Trophoblast cell (in vitro differentiated cells and primary cell): ENCODE measurements at regions not wholly inside any gene's neighbourhood (a gene's known extent, or its start where the extent isn't known, plus 50 kb on each side); places are given as distances from the start of the nearest gene placed in this dataset.

Experiments
- DNase-seq, 2 donors: peaks; one replicate each; pipeline ENCODE4 v3.0.0-alpha.2; 2016
- H2AFZ ChIP-seq: 2 replicates; pipeline ENCODE4 v1.6.1; 2013; ENCODE audit warnings: low read length, moderate library complexity, mild to moderate bottlenecking; ENCODE audit not compliant: insufficient read depth, poor library complexity
- H2AK5ac ChIP-seq: 2 replicates; pipeline ENCODE4 v1.6.1; 2013; ENCODE audit warnings: mild to moderate bottlenecking, low read length
- H2BK120ac ChIP-seq: 2 replicates; pipeline ENCODE4 v1.6.1; 2013; ENCODE audit warnings: low read length, mild to moderate bottlenecking, moderate library complexity; ENCODE audit not compliant: insufficient read depth, poor library complexity
- H2BK12ac ChIP-seq: 2 replicates; pipeline ENCODE4 v1.6.1; 2013; ENCODE audit warnings: mild to moderate bottlenecking, low read length, moderate library complexity
- H2BK5ac ChIP-seq: 2 replicates; pipeline ENCODE4 v1.6.1; 2013; ENCODE audit warnings: low read length, low read depth, moderate library complexity, mild to moderate bottlenecking; ENCODE audit not compliant: poor library complexity
- H3K14ac ChIP-seq: 2 replicates; pipeline ENCODE4 v1.6.1; 2013; ENCODE audit warnings: mild to moderate bottlenecking, low read length
- H3K18ac ChIP-seq: 2 replicates; pipeline ENCODE4 v1.6.1; 2013; ENCODE audit warnings: mild to moderate bottlenecking, low read length
- H3K23ac ChIP-seq: 2 replicates; pipeline ENCODE4 v1.6.1; 2013; ENCODE audit warnings: low read length
- H3K27ac ChIP-seq: 2 replicates; pipeline ENCODE4 v1.5.1; 2013; ENCODE audit warnings: low read depth, mild to moderate bottlenecking, inconsistent platforms, low read length, moderate library complexity
- H3K27me3 ChIP-seq: 2 replicates; pipeline ENCODE4 v1.6.1; 2013; ENCODE audit warnings: inconsistent platforms, mild to moderate bottlenecking, low read length, moderate library complexity; ENCODE audit not compliant: insufficient read depth
- H3K36me3 ChIP-seq, 2 experiments: 1 replicate in 1 of 2; 2 replicates in 1 of 2; pipeline ENCODE4 v1.6.1; 2013; ENCODE audit warnings: low read length in 2 of 2, mild to moderate bottlenecking in 2 of 2, moderate library complexity in 1 of 2; ENCODE audit not compliant: insufficient read depth in 2 of 2, control insufficient read depth in 1 of 2
- H3K4ac ChIP-seq: 2 replicates; pipeline ENCODE4 v1.6.1; 2013; ENCODE audit warnings: low read depth, mild to moderate bottlenecking, low read length, moderate library complexity
- H3K4me1 ChIP-seq, 2 experiments: 1 replicate in 1 of 2; 2 replicates in 1 of 2; pipeline ENCODE4 v1.6.1; 2013; ENCODE audit warnings: low read length in 2 of 2, mild to moderate bottlenecking in 2 of 2, moderate library complexity in 1 of 2; ENCODE audit not compliant: insufficient read depth in 2 of 2, control insufficient read depth in 1 of 2
- H3K4me2 ChIP-seq: 2 replicates; pipeline ENCODE4 v1.6.1; 2013; ENCODE audit warnings: inconsistent platforms, mild to moderate bottlenecking, low read length, moderate library complexity
- H3K4me3 ChIP-seq: 2 replicates; pipeline ENCODE4 v1.5.1; 2013; ENCODE audit warnings: mild to moderate bottlenecking, low read depth, low read length, inconsistent platforms
- H3K79me1 ChIP-seq: one replicate; pipeline ENCODE4 v1.6.1; 2013; ENCODE audit warnings: low read length
- H3K79me2 ChIP-seq: 2 replicates; pipeline ENCODE4 v1.6.1; 2013; ENCODE audit warnings: low read length, mild to moderate bottlenecking; ENCODE audit not compliant: control insufficient read depth, insufficient read depth, poor library complexity
- H3K9ac ChIP-seq: 2 replicates; pipeline ENCODE4 v1.6.1; 2013; ENCODE audit warnings: mild to moderate bottlenecking, low read length
- H3K9me3 ChIP-seq: 2 replicates; pipeline ENCODE4 v1.6.1; 2013; ENCODE audit warnings: low read depth, mild to moderate bottlenecking, control low read depth, inconsistent platforms, low read length; ENCODE audit not compliant: insufficient read depth
- H4K12ac ChIP-seq: 2 replicates; pipeline ENCODE4 v1.6.1; 2013; ENCODE audit warnings: low read depth, mild to moderate bottlenecking, low read length, moderate library complexity
- H4K8ac ChIP-seq: 2 replicates; pipeline ENCODE4 v1.6.1; 2013; ENCODE audit warnings: low read depth, mild to moderate bottlenecking, low read length, moderate library complexity
- H4K91ac ChIP-seq: one replicate; pipeline ENCODE4 v1.6.1; 2013; ENCODE audit warnings: low read depth, mild to moderate bottlenecking, low read length, moderate library complexity
- WGBS: extraction: QIAGEN DNeasy Blood & Tissue Kit; methylation state at CpG from one replicate; pipeline ENCODE4 v1.1.7; 2013; ENCODE audit warnings: missing lambda C conversion rate; ENCODE audit not compliant: insufficient read length, insufficient coverage; ENCODE audit errors: extremely low coverage; 5-methylcytosine and 5-hydroxymethylcytosine counted together

GRCh38 chr18:27778925-27779324, 398.0 kb downstream of the CDH2 start:
- H4K8ac ChIP-seq: no peak overlapping the region
- DNase-seq: no peak

GRCh38 chr18:27778441-27778840, 398.5 kb downstream of the CDH2 start:
- WGBS: no CpG with 5 or more reads among the region's 2 CpGs
- Histone ChIP-seq H2AFZ (no peak overlapping the region), H3K27me3 (no peaks in the 10 kb centered on the region), H3K36me3 (no peaks in the 10 kb centered on the region), H3K23ac (no peak overlapping the region), H3K4me1 (no peaks in the 10 kb centered on the region), H3K79me1 (no peaks in the 10 kb centered on the region), H3K4me3 (no peak overlapping the region), H3K79me2 (no peaks in the 10 kb centered on the region), H4K8ac (no peak overlapping the region), H2BK12ac (no peak overlapping the region), H3K27ac (no peak overlapping the region), H2AK5ac (no peak overlapping the region), H3K4me2 (no peak overlapping the region), H3K18ac (no peak overlapping the region), H4K91ac (no peak overlapping the region), H3K9ac (no peak overlapping the region), H3K14ac (no peak overlapping the region), H3K9me3 (no peaks in the 10 kb centered on the region), H4K12ac (no peak overlapping the region), H2BK5ac (no peak overlapping the region), H2BK120ac (no peak overlapping the region), H3K4ac (no peak overlapping the region)
- no peak for DNase-seq

More at GRCh38 chr18:27778925-27779324, 398.0 kb downstream of the CDH2 start:
- H3K18ac ChIP-seq: no peak overlapping the region
- no peak overlapping the region for H2AK5ac ChIP-seq
- H4K12ac ChIP-seq: no peak overlapping the region
- H3K4me3 ChIP-seq: no peak overlapping the region
- H3K4ac ChIP-seq: no peak overlapping the region
- no peak overlapping the region for H3K4me2 ChIP-seq
- H3K79me2 ChIP-seq: no peaks in the 10 kb centered on the region
- H2BK120ac ChIP-seq: no peak overlapping the region
- H2BK5ac ChIP-seq: no peak overlapping the region
- H3K27me3 ChIP-seq: no peaks in the 10 kb centered on the region
- H3K23ac ChIP-seq: no peak overlapping the region
- no peaks in the 10 kb centered on the region for H3K79me1 ChIP-seq
- no peak overlapping the region for H4K91ac ChIP-seq
- no peak overlapping the region for H3K9ac ChIP-seq
- H3K14ac ChIP-seq: no peak overlapping the region
- H3K36me3 ChIP-seq: no peaks in the 10 kb centered on the region
- WGBS: no CpG with 5 or more reads among the region's 1 CpG
- H3K4me1 ChIP-seq: no peaks in the 10 kb centered on the region
- no peak overlapping the region for H2AFZ ChIP-seq
- H3K27ac ChIP-seq: no peak overlapping the region
- no peaks in the 10 kb centered on the region for H3K9me3 ChIP-seq
- H2BK12ac ChIP-seq: no peak overlapping the region

- H3K4me2 ChIP-seq: no peak overlapping the region
- H2AFZ ChIP-seq: no peak overlapping the region
- H3K27me3 ChIP-seq: no peaks in the 10 kb centered on the region
- no peaks in the 10 kb centered on the region for H3K4me1 ChIP-seq
- H3K9ac ChIP-seq: no peak overlapping the region
- no peak overlapping the region for H3K23ac ChIP-seq
- H2AK5ac ChIP-seq: no peak overlapping the region
- H3K27ac ChIP-seq: no peak overlapping the region
- DNase-seq: no peak
- no peak overlapping the region for H2BK5ac ChIP-seq
- no peaks in the 10 kb centered on the region for H3K79me2 ChIP-seq
- no peak overlapping the region for H3K4ac ChIP-seq
- no peak overlapping the region for H3K14ac ChIP-seq
- no CpG with 5 or more reads among the region's 5 CpGs for WGBS
- no peak overlapping the region for H3K18ac ChIP-seq
- no peak overlapping the region for H3K4me3 ChIP-seq
- no peak overlapping the region for H4K12ac ChIP-seq
- H2BK12ac ChIP-seq: no peak overlapping the region
- H3K79me1 ChIP-seq: no peaks in the 10 kb centered on the region
- H4K8ac ChIP-seq: no peak overlapping the region
- H3K9me3 ChIP-seq: no peaks in the 10 kb centered on the region
- no peak overlapping the region for H2BK120ac ChIP-seq
- H3K36me3 ChIP-seq: no peaks in the 10 kb centered on the region
- H4K91ac ChIP-seq: no peak overlapping the region
These were observed 404.8 kb downstream of the CDH2 start for GRCh38 chr18:27772081-27772480.

- no peak overlapping the region for H4K8ac ChIP-seq
- no peak for DNase-seq
- H3K4ac ChIP-seq: no peak overlapping the region
- no peaks in the 10 kb centered on the region for H3K79me2 ChIP-seq
- H3K36me3 ChIP-seq: no peaks in the 10 kb centered on the region
- H3K18ac ChIP-seq: no peak overlapping the region
- no peaks in the 10 kb centered on the region for H3K4me1 ChIP-seq
- no peak overlapping the region for H2AK5ac ChIP-seq
- no peak overlapping the region for H2AFZ ChIP-seq
- H2BK12ac ChIP-seq: no peak overlapping the region
- no peak overlapping the region for H3K4me2 ChIP-seq
- H3K23ac ChIP-seq: no peak overlapping the region
- no peaks in the 10 kb centered on the region for H3K9me3 ChIP-seq
- no peaks in the 10 kb centered on the region for H3K79me1 ChIP-seq
- no peak overlapping the region for H3K4me3 ChIP-seq
- no peak overlapping the region for H4K91ac ChIP-seq
- H2BK120ac ChIP-seq: no peak overlapping the region
- no peak overlapping the region for H3K27ac ChIP-seq
- H4K12ac ChIP-seq: no peak overlapping the region
- H3K14ac ChIP-seq: no peak overlapping the region
- no peak overlapping the region for H2BK5ac ChIP-seq
- H3K27me3 ChIP-seq: no peaks in the 10 kb centered on the region
- H3K9ac ChIP-seq: no peak overlapping the region
These were observed 405.4 kb downstream of the CDH2 start for GRCh38 chr18:27771571-27771970.
